GM19238 (cell line): ENCODE measurements at regions not wholly inside any gene's neighbourhood (a gene's known extent, or its start where the extent isn't known, plus 50 kb on each side); places are given as distances from the start of the nearest gene placed in this dataset.

ENCODE experiments used
- DNase-seq: peaks from one replicate; pipeline ENCODE4 v3.0.0; 2011; ENCODE audit warnings: low spot score; ENCODE audit not compliant: insufficient read length

DNA sequence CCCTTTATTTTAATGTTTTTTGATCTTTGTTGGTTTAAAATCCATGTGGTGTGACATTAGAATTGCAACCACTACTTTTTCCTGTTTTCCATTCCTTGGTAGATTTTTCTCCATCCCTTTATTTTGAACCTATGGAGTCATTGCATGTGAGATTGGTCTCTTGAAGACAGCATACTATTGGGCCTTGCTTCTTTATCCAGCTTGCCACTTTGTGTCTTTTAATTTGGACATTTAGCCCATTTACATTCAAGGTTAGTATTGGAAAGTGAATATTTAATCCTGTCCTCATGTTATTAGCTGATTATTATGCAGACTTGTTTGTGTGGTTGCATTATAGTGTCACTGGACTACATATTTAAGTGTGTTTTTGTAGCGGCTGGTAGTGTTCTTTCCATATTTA, 782.9 kb downstream of the SLC4A3 start:
- no peak for DNase-seq

DNA sequence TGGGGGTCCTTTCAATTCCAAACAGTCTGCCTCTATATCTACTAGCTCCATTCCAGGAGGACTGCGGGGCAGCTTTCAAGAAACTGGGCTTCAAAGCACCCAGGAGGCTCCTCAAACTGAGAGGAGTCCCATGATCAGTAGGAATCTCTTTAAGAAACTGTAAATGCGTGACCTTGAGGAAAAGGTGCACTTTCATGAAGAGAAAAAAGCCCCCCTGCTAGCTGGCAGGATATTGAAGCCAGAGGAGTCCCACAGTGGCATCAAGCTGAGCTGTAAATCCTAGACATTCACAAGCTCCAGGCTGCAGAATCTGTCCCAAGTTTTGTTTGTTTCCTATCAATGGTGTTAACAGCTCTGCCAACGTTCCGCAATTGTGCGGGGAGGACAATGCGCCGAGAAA, 790.1 kb downstream of the SLC4A3 start:
- no peak for DNase-seq

DNA sequence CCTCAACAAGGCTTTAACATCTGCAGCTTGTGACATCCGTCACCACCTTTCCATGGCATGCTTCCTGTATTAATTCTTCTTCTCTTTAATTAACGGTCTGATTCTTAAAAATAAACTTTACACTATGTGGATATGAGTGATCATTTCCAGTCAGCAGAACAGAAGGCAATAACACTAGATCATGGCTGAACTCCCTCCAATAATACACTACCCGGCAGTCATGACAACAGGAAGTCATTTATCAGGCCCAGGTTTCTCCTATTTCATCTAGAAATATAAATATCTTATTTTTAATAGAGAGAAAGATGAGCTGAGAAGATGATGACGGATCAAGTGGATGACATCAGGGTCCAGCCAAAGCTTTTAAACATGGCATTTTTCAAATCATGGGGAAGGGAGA, 792.2 kb downstream of the SLC4A3 start:
- DNase-seq, result no peak

DNA sequence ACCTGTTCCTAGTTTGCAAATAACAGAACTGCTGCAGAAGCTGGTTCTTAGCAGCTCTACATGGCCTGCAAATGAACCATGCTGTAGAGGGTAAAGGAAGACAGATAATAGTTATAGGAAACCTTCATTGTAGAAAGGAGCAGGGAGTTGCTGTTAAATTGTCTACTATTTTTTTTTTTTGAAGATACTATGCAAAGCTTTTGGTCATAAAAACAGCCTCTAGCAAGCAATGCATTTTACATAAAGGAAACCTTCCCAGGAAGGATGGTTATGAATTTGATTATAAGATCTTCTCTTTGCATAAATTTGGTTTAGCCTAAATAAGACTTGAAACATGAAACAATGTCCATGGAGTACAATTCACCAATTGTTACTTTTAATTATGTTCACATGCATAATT, 793.4 kb downstream of the SLC4A3 start:
- no peak for DNase-seq

DNA sequence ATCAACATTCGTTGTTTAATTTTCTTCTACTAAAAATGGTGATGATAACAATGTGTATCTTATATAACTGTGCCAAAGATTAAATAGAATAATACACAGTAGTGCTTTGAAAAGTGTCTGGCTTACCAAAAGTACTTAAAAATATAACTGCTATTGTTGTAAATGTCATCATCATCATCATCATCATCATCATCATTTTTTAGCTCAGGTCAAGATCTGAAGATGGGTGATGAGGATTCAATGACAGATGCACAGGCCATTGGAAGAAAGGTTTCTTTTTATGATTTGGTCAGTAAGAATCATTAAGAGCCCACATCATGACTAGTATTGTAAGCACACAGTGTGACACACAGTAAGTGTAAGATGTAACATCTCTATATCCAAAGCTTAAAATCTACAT, 795.2 kb downstream of the SLC4A3 start:
- DNase-seq, result no peak

DNA sequence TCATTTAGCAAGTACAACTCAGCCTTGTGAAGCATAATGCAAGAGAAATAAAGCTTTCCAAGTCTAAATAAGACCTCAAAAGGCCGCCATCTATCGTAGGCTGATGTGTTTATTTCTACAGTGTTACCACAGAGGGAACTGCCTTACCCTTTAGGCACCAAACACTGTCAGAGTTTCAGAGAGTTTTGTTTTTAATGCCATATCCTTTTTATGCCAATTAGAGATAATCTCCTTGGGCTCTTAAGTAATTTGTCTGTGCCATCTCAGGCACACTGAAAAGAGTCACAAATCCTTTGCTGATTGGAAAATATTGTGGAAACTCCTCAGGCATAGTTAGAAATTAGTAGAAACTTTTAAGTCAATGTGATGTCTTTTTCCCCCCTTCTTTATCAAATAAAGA, 797.1 kb downstream of the SLC4A3 start:
- DNase-seq, result no peak

DNA sequence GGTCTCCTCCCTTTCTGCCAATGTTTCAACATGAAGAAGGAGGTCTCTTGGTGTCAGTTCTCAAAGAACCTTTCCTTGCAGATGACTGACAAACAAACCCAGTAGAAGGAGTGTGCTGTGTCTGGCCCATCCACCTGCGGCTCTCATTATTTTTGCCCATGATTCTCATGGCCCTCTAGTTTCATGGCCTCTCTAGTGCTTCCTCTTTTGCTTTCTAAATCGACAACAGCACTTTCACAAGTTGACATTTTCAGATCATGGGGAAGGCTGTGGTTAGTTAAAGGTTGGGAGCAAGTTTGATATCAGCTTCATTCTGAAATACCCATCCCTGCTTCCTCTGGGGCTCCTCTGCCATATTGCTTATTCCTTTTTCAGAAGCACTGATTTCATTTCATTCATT, 805.2 kb downstream of the SLC4A3 start:
- no peak for DNase-seq

DNA sequence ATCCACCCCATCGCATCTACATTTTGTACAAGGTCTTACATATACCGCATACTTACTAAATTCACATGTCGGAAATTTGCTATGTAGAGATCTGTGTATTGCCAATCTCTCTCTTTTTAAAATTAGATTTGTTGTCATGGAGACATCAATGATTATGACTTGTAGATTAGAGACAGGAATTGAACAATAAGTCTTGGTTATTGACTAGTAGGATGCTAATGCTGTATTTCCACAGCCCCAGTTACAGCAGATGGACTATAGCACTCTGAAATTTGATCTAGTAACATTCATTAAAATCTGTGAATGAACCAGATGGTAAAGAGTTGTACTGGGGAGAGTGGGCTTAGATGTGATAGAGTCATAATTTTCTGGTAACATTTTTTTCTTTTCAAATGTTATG, 805.7 kb downstream of the SLC4A3 start:
- no peak for DNase-seq

DNA sequence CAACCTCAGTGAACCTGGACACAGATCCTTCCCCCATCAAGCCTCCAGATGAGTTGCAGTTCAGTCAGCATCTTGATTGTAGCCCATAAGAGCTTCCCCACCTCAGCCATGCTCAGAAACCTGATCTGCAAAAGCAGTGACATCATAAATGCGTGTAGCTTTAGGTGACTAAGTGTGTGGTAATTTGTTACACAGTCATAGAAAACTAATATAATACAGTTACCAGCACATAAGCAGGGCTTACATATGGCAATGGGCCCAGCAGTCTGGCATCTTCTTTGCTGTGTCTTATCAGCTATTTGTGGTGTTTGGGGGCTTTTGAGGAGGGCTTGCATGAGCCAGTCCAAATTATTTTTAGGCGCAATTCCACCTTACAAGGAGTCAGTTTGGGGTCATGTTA, 807.0 kb downstream of the SLC4A3 start:
- DNase-seq, result no peak

DNA sequence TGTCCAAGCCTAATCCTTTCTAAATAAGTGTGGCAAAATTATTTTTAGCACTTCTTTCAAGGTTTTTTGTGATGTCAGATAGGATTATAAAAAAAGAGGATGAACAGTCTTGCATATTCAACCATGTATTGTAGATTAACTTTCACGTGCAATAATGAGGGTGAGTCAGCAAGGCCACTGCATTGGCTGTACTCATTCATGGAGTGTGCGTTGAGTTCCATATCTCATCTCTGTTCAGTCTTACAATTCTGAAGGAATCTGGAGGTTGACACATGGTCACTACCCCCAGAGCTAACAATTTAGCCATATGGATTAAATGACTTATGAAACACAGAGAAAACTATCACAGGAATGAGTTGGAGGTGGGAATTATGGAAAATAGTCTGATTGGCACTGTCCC, 810.5 kb downstream of the SLC4A3 start:
- DNase-seq, result no peak

DNA sequence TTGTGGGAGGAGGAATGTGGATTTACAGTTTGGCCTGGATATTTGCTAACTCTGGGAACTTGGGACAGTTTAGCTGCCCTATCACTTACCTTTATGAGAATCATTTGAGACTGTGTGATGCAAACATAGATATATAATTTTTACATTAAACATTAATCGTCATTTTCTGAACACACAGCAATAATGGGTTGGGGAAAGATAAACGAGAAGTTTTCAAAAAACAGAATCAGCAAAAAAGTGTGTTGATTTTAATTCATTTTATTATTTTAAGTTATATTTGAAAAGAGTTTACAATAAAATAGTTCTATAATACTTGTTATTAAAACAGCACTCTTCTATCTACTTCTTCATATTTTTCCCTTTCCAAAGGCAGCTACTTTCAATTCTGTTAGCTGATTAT, 813.3 kb downstream of the SLC4A3 start:
- no peak for DNase-seq

DNA sequence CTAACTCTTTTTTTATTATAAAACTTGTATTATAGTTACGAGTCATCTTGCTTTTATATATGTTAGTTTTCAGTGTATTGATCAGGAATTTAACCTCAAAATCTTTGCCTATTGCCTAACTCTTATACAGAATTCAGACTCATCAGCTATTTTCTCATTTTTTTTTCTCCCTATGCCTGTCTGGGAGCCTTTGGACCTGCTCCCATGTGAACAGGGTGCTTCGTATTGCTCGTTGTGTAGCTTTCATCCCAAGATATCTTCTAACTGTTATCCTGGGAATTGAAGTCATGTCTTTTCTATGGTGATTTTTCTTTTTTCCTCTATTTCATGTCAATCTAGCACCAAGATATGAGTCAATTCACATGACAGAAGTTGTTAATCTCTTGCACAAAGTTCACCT, 814.0 kb downstream of the SLC4A3 start:
- no peak for DNase-seq

DNA sequence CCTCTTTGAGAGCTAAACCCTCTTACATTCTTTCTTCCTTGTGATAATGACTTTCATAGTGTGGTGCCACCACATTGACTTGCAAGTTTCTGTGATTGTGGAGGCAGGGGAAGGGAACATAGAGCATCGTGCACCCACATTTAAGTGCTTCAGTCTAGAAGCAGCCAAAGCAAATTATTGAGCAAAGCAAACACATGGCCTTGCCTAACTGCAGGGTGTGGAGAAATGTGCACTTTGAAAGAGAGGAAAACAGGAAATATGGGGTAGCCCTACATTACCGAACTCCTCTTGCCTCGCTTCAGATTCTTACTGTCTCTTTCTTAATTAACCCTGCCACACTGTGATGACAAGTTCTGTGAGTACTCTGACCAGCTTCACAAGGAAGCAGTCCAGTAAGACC, 814.6 kb downstream of the SLC4A3 start:
- no peak for DNase-seq

DNA sequence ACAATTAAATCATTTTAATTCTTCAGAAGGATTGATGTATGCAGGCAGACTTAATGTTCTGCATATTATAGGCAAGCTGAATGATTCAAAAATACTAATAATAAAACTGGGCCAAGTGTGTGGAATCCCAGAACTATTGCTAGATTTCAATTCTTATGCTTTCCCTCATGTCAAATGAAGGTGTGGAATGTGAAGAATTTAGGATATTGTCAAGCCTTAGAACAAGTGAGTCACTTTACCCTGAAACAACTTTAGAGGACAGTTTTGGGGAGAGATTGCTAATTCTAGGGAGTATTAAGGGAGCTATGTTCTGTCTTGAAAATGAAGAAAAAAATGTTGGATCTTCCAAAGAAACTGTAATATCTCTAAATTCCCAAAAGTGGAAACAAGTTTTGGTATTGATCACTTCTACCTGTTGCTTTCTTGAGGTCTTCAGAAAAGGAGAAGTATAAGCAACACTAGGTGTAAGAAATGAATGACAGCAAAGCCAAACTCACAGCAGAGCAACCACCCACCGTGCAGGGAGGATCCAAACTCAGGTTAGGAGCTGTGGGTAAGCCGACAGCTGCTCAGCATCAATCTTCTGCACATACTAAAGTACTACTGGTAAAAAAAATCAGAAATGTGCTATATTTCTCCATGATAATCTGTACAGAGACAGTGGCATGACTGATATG, 818.1 kb downstream of the SLC4A3 start:
- no peak for DNase-seq

DNA sequence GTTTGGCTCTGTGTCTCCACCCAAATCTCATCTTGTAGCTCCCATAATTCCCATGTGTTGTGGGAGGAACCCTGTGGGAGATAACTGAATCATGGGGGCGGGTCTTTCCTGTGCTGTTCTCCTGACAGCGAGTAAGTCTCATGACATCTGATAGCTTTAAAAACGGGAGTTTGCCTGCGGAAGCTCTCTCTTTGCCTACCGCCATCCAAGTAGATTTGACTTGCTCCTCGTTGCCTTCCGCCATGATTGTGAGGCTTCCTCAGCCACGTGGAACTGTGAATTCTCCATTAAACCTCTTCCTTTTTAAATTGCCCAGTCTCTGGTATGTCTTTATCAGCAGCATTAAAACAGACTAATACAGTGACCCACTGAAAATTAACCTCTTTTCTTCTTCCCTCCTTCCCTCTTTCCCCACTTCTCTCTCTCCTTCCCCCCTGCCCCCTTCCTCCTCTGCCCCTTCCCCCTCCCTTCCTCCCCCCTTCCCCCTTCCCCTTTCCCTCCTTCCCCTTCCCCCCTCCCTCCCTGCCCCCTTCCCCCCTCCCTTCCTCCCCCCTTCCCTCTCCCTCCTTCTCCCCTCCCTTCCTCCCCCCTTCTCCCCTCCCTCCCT, 818.8 kb downstream of the SLC4A3 start:
- DNase-seq, result no peak

DNA sequence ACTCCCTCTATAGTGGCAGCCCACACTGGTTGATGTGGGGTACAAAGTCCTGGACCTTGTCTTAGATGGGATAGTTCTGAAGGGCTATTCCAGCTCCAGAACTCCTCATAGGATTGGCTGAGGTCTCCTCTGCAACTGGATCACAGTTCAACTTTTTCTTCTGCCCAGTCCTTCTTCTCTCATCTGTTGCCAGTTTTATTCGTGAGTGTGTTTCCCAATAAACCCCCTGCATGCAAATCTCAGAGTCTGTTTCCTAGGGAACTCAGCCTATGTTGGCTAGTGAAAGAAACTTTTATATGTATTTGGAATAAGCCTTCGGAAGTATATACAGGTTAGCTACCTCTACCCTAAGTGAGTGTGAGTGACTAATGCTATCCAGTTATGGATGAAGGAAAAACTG, 823.4 kb downstream of the SLC4A3 start:
- DNase-seq, result no peak

DNA sequence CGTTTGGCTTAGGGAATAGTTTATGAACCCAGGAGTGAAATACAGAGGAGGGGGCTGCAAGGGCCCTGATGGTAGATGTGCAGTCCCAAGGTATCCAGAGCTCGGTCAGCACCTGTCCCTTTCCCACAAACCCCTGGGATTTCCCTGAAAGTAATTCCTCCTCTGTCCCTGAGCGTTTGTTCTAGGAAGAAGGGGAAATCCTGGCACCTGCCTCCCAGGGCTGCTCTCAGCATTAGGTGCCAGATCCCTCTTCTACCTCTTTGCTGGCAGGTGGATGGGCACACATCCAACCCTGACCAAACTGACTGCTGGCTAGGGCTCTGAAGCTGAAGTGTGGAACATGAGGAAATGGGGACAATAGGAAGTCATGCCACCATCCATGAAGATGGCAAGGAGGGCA, 824.0 kb downstream of the SLC4A3 start:
- DNase-seq, result no peak

DNA sequence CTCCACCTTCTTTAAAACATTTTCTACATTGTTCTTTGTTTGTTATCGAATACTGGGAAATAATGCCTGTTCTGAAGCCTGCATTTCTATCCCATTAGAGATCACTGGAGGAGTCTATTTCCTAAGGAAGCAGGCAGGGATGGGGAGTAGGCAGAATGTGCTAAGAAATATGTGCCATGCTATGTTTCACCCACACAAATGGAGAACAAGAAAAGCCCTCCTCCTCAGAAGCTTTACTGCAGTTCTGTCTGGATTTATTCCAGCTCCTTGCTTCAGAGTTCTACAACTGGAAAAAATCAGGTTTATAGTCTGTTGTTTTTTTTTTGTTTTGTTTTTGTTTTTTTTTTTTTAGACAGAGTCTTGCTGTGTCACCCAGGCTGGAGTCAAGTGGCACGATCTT, 825.1 kb downstream of the SLC4A3 start:
- DNase-seq, result no peak

DNA sequence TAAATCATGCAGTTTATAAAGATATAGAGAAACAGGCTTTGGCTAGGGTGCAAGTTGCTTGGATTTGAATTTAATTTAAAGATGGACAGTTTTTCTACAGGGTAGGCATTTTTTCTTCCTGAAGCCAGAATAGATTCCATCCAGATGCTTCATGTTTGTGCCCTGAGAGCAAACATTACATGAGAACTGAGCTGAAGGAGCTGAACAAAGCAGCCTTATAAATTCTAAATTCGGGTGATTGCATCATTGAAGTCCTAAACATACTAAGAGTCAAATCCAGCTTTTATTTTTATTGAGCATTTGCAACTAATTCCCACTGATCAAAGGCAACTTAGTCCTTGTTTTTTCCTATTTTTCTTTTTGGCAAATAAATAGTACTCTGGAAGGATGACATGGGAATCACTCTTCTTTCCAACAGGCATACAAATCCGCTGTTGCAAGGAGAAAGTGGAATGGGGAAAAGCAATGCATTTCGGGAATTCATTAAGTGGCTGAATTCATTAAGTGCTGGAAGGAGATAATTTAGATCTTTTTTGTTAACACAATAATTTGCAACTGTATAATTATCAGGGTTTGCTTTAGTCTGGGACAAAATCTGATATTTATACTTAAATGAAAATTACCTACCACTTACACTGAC, 828.0 kb downstream of the SLC4A3 start:
- no peak for DNase-seq

DNA sequence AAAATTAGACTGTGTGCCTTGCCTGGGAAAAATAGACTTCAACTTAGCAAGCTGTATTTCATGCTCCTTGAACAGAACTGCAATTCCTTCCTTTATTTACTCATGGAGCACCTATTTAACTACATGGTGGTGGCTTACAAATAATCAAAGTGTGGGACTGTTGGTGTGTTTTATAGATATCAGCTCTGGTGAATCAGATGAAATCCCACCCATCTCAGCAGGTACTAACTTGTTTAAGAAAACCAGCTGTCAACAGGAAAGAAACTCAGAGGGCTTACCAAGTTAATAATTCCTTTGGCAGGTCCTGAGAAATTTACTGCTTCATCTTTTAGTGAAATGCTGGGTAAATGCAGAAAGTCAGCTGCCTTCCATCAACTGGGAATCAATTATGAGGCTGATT, 830.6 kb downstream of the SLC4A3 start:
- DNase-seq, result no peak

DNA sequence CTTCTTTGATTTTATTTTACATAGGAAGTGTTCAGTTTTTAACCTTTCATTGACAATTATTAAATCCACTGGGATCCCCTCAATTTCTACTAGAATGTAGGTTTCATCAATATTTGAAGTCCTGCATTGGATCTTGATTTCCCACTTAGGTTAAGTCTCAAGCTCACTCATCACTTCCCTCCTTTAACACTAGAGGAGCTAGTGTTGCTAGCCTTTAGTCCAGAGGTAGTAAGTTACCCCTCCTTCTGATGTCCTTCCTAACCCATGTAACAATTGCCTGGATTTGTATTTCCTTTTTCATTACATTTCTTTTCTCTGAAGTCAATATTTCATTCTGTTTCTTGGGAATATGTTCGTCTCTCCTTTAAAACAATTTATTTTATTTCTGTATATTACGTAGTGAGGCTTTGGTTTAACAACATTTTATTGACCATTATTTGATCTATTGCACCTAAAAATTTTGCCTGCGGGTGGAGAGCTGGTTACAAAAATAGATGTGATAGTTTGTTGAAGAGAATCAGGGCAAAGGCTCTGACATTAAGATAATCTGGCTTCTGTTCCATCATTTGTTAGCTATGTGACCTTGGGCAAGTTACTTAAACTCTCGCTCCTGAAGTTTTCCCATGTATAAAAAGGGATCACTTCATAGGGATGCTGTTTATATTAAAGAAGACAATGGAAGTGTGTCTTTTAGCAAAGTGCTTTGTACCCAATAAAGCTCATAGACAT, 833.0 kb downstream of the SLC4A3 start:
- DNase-seq, result no peak

DNA sequence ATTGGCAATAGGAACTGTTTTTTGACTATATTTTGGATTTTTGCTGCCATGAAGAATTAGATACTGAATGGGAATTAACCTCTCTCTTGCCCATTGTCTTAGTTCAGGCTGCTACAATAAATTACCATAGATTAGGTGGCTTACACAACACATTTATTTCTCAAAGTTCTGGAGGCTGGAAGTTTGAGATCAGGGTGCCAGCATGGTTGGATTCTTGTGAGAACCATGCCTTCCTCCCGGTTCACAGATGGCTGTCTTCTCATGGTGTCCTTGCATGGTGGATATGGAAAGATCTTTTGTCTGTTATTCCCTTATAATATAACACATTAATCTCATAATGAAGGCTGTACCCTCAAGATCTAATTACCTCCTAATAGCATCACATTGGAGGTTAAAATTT, 836.4 kb downstream of the SLC4A3 start:
- no peak for DNase-seq

DNA sequence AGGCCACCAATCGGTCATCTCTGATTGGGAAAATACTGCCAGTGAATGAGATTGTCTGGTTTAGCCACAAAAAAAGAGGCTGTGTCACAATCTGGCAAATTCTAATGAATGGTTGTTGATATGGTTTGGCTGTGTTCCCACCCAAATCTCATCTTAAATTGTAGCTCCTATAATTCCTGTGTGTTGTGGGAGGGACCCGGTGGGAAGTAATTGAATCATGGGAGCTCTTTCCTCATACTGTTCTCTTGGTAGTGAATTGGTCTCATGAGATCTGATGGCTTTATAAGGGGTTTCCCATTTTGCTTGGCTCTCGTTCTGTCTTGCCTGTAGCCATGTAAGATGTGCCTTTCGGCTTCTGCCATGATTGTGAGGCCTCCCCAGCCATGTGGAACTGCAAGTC, 838.3 kb downstream of the SLC4A3 start:
- no peak for DNase-seq
